SW480 (cell line): ENCODE measurements at regions not wholly inside any gene's neighbourhood (a gene's known extent, or its start where the extent isn't known, plus 50 kb on each side); places are given as distances from the start of the nearest gene placed in this dataset.
"Not testable (repeated sequence)": the region's sequence is repeated elsewhere in the genome, so short reads cannot be mapped to it uniquely, and the experiment has no call there.

Experiments used
- DNase-seq: peaks from one replicate; pipeline ENCODE4 v3.0.0-alpha.2; 2016; ENCODE audit warnings: low spot score

DNA sequence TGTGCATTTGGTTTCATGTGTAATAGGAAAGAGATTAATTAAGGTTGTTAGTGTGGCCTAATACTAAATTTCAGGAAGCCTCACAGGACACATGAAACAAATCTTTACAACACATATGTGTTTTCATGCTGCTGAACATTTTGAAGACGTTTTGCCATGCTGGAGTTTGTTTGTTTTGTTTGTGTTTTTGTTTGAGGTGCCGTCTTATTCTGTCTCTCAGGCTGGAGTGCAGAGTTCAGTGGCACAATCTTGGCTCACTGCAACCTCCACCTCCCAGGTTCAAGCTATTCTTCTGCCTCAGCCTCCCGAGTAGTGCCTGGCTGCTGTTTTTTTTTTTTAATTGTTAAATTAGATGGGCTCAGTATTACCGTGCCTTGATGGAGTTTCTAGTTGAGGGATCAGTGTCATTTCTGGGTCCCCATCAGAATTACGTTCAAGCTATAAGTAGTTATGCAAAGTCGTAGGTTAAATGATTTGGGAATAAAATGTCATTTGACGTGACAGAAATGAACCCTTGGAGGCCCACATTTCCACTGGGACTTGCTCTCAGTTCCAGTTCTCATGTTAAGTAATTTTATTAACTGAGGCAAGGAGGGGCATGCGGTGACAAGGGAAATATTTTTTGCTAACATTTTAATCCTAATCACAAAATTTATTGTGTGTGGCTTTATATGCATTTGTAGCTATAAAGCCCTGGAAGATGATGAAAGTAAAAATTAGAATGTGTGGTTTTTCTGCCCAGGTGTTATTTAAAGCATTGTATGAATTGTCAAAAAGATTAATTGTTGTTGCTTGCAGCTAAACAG lies 196.9 kb downstream of the TM9SF2 start:
- DNase-seq, result no peak

DNA sequence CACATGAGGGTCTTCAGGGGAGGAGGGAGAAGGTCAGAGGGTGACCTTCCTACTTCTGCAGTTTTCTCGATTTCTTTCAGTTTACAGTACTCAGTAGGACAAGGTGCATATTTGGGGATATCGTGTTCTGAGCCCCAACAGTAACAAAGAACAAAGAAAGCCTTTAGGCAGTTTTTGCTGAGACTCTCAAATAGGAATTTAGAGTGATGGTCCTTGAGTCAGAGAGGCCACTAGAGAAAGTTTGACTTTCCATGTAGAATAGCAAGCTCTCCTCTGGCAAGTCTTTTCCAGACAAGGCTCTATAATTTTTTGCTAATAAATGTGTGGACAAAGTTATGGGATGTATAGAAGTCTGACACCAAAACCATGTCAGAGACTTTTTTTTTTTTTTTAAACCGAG lies 194.6 kb downstream of the TM9SF2 start:
- no peak for DNase-seq

DNA sequence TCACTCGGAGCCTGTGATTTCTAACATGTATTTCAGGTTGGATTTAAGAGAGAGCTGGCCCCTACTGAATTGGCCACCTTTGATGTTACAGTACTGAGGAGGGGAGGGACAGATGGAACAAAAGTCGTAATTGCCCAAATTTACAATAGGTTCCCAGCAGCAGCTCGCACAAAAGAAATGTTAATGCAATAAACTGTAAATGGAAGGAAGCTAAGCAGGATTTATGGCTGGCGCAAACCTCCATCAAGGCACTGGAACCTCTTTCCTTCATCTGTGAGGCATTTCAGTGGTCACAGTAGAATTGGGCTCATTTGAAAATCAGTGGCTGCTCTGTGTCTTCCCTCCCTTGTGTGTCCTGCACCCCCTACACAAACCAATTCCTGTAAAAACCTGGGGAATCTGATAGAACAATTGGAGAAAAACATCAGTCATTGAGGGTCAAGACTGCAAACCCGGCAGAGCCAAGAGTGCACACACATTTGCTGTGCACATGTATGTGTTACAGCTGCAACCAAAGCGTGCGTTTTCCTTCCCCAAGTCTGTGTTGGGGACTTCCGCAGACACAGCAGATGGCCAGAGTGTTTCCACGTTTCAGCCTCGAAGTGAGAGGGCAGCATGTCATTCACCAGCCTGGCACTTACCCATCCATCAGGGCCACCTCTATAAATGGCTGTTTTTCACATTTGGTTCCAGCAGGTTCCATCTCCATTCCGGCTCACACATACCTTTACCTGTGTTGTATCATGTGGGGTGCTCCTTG lies 192.8 kb downstream of the TM9SF2 start:
- no peak for DNase-seq

DNA sequence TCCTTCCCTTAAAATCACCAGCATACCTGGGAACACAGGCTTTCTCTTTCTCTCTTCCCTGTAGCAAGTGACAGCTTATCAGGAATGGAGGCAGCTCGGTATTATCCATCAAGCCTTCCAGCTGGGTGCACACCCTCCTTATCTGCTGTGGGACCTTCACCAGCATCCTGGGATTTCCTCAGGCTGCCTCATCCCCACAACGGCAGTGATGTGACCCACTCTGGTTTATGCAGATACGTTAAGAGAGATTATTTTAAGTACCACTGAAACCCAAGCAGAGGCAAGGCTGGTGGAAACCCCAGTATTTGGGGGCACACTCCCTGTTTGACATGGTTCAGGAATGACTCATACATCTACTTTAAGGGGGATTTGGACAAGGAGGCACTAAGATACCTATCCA lies 192.1 kb downstream of the TM9SF2 start:
- DNase-seq, result no peak

DNA sequence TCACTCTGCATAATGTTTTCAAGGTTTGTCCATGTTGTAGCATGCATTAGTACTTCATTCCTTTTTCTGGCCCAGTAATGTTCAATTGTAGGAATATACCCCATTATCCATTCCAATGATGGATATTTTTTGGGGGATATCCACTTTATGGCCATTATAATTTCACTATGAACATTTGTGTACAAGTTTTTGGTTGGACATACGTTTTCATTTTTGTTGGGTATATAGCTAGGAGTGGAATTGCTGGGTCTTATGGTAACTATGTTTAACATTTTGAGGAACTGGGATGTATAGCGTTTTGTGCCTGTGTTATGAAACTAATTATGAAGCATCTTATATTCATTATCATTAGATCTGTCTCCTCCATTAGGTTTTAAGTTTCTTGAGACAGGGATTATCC lies 191.6 kb downstream of the TM9SF2 start:
- DNase-seq, result no peak

DNA sequence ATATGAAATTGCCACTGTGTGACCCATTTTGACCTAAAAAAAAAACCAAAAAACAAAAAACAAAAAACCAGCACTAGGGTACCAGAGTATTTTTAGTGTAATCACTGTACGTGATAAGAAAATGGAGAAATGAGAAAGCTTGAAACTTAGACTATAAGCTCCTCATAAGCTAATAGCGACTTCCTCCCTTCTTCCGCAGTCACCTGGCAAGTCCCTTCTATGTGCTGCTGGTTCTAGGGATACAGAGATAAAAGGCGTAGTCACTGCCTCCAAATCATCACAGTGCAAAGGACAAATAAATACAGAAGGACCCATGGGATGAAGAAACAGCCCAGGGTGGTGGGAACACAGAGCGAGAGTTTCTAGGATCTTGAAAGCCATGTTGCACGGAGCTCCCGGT lies 190.3 kb downstream of the TM9SF2 start:
- no peak for DNase-seq

DNA sequence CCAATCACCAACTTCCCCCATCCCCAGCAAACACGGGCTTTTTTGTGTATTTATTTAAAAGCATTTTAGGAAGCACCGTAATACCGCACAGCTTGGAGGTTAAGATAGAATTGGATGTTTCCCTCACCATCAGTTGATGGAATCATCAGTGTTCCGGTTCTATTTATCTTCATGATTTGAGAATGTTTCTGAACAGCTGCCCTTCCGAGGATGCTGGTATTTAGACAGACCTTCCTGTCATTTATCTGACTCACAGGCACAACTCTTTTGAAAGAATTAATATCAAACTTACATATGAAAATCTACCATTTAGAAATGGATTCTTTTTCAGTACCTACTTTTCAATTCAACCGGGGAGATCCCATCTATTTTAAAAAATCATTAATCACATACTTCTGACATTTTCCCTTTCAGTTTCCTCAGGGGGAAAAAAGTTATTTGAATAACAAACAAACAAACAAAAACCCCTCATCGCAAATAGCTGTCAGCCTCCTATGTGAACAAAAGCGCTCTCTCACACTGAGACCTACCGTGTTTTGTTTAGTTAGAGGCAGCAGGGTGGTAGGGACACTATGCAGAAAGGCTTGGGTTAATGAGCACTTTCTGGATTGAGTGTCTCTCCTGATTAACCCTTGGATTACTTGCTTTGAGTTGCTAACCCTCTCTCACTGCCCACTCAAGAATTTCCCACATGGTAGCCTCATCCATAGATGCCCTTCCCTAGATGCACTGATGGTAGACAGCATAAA lies 189.3 kb downstream of the TM9SF2 start:
- DNase-seq, result no peak

DNA sequence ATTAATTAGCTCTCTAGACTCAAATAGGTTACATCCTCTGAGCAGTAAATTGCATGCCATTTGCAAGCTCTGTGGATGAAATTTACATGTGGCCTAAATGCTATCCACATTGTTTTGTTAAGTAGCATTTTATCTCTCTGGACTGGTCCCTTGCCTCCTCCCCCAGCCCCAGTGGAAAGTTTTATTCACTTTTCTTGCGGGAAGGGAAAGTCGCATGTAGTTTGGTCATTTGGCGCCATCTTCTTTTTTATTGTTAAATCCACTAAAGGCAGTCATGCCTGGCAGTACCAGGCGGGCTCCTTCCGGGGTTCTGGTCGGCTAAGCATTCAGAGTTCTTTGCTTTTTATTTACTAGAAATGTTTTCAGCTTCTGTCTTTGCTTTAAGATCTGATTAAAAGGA lies 188.7 kb downstream of the TM9SF2 start:
- no peak for DNase-seq

DNA sequence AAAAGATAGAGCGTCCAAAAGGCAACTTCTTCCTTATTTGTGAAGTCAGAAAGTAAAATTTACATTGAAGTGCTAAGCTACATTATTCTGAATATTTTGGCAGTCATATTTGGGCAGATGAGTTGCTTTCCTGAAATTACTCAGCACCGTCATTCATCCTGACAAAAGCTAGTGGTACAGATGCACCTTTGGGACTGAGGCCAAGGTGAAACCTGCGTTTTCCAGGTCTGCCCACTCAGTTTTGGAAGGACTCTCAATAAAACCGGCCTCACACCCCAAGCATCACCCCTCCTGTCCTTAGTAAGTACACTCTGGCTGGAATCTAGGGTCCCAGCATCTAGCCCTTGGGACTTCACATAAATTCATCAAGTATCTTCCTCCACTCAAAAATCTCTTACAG lies 187.5 kb downstream of the TM9SF2 start:
- no peak for DNase-seq

DNA sequence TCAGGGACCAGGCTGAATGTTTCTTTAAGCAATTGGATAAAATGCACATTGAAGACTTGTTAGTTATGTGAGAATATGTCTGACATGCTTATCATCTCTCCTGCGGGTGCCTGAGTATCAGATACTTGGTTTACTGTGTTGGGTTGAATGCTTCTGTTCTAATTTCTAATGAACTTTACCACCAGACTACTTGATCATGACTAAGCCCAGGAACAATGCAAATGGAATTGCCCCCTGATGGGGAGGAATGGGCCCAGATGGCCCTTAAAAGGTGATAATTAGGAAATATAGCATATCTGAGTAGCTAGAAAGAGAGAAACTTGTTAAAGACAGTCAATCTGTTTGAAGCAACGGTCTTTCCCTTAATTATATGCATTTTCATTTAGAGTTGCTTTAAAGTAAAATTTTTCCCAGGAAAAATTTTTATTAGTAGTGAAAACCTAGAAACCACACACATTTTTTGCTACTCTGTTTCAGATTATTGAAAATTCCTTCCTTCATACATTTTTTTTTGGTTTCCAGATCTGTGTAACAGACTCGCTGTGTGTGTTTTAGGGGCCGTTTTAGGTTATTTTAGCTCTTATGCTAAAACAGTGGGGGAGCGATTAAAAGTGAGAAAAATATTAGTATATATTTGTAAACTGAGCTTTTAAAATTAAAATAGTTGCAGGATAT lies 186.6 kb downstream of the TM9SF2 start:
- DNase-seq, result no peak

DNA sequence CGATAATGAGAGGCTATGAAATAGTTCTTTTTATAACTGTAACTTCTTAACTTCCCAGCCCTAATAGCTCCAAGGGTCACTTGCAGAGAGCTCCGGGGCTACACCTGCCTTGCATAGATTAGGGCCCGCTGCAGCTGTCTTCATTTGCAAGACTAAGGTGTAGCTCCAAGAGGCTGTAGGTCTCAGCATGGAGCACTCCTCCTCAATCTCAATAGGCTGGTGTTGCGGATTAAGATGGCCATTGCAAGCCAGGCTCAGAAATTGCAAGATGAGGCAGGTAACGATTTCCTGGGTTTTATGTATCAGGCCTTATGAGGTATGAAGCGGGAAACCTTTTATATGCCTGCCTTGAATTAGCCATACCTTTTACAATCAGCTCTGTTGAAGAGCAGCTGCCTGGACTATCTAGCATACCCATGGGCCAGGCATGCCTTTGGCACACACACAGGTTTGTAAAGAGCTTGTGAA lies 185.7 kb downstream of the TM9SF2 start:
- DNase-seq, result no peak

DNA sequence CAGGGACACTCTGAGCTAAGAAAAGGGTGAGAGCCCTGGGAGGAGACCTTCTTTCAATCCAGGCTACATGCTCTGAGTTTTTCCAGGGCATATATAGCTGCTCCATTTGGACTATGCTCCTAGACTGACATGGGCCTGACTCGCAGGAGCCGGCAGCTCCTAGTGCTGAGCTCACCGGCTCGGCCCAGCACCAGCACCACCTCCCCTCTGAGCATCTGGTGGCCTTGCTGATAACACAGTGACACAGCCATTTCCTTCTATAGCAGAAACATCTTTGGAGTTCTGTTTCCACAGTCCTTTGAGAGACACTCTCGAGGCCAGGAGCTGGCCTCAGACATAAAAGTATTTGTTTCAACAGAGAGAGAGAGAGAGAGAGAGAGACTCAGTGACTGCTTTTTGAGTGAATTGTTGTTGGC lies 184.9 kb downstream of the TM9SF2 start:
- no peak for DNase-seq

DNA sequence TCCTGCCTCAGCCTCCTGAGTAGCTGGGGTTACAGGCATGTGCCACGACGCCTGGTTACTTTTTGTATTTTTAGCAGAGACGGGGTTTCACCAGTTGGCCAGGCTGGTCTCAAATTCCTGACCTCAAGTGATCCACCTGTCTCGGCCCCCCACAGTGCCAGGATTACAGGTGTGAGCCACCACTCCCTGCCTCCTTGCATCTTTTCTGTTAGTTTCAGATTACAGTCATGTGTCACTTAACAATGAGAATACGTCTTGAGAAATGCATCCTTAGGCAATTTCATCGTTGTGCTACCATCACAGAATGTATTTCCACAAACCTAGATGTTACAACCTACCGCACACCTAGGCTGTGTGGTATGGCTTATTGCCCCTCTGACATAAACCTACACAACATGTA lies 180.4 kb downstream of the TM9SF2 start:
- DNase-seq, result no peak

DNA sequence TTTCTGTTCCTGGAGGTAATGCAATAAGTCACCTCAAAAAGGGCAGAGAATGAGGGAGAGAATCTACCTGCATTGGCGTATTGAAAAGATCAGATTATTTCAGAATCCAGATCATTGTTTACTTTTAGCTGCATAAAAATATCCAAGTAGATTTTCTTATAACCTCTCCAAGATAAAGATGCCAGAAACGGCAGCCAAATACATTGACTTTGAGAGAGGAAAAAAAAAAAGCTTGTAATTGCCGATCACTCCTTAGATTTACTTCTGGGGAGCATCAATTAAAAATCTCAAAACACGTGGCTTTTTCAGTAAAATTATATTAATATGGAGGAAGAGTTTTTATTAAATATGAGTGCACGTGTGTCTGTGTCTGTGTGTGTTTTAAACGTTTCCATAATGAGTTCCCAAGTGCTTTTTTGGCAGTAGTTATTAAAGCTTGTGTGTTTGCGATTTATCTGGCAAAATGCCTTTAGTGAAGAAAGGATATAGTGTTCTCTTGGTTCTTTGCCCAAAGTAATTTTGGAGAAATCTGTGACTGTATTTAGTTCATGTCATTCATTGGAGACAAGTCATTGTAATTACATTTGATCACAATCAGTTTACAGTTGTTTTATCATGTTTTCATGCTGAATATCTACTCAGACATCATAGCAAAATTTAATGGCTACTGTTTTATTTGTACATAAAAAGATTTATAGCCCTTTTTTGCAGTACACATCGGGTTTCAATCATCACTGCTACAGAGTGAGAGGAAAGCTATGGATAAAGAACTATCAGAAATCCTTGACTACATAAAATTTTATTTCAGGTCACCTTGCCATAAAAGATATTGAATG lies 176.1 kb downstream of the TM9SF2 start:
- no peak for DNase-seq

DNA sequence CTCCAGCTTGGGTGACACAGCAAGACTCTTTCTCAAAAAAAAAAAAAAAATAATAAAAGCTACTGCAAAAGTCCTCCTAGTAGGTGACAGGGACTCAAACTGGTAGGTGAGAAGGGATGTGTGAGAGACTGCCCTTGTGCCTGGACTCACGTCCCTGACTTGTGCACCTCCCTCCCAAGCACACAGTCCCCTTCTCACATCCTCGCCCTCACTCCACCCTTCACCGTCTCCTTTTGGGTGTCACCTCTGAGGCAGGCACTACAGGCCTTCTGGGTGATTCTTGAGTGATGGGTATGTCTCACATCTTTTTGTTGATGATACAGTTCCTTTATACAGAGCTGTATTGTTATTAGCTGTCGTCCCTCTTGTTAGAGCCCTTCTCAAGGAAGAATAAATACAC lies 170.5 kb downstream of the TM9SF2 start:
- no peak for DNase-seq

DNA sequence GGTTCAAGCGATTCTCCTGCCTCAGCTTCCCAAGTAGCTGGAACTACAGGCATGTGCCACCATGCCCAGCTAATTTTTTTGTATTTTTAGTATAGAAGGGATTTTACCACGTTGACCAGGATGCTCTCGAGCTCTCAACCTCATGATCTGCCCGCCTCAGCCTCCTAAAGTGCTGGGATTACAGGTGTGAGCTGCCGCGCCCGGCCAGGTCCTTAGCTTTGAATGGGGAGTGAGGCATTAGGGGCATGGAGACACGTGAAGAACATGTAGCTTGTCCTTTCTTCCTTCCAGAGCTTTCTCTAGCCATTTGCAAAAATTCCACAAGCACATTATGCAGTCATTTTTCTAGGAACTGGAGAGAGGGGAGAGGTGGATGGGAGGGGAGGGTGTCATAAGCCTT lies 167.8 kb downstream of the TM9SF2 start:
- not testable (repeated sequence) for DNase-seq

DNA sequence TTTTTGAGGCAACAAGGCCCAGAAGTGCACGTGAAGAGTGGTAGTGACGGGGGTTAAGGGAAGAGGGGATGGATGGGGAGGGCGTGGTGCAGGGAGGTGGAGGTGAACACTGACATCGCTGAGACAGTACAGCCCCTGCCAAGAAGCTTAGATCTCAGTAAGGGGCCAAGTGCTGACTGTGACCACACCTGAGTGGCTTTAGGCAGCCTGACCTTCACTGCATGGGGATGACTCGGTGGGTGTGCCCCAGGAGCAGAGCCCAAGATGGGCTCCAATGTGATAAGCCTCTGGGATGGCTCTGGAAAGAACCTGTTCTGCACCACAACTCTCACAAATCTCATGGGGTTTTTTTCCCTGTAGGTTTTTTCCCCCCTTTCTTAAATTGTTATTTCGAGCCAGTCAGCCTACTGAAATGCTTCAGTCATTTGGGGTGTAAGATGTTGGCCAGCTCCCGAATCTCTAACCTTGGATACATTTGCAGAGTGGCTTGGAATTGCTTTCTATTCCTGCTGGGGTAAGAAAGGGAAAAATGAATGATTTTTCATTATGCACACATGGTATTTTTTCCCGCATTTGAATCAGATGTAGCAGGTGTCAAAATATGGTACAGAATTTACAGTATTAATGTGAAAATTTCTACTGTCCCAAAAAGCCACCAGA lies 165.0 kb downstream of the TM9SF2 start:
- DNase-seq, result no peak

DNA sequence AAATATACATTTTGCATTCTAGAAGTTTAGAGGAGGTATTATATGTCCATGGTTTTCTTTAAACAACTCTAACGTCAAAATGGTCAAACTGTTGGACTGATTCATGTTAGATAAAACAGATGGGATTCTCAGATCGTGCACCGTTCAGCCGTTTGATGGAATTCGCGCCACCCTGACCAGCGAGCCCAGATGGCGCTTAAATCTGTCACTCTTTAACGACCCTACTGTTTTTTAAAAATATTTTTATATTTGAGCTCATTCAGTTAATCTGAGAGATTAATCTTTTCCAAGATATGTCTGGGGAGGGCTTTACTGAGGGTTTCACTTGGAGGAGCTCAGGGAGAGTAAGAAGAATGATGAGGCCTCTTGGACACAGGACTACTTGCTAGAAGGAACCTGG lies 164.4 kb downstream of the TM9SF2 start:
- no peak for DNase-seq

DNA sequence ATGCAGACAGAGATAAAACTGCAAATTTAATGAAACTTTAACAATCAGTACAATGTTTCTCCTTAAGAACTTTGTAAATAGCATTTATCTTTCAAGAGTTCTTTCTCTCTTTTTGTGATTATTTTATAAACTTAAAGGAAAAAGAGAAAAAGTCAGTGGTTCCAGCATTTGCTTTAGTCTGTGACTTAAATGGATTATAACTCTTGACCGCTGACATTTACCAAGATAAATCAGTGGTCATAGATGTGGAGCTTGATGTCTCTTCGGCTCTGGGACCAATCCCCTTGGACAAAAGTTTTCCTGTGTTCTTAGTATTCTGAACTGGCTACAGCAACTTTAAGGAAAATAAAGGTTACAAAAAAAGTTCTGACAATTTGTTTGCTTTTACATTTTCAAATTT lies 162.6 kb downstream of the TM9SF2 start:
- DNase-seq, result no peak

DNA sequence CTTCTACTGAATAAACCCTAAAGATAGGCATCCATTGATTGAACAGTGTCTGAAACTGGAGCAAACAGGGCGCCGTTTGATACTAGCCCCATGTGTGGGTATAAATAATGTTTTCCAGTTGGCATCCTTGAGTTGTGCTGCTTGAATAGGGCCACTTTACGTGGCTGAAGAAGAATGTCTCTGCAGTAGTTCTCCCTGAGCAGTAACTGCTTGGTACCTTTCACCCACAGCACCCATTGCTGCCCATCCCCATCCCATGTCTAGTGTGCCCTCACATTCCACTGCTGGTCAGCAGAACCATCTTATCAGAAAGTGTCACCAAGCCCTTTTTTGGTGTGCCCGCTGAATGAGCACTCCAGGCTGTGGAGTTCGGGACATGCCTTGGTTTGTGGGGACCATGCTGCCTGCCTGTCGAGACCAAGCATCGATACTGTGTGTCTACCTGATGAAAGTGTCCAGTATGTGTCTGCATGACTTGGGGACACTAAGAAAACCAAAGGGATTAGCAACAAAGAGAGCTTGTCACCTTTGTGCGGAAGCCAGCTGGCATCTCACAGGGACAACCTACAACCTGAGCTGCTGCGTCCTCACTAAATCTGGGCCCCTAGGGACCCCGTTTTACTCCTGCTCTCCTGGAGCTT lies 162.0 kb downstream of the TM9SF2 start:
- no peak for DNase-seq
